A549 (cell line): ENCODE measurements at regions not wholly inside any gene's neighbourhood (a gene's known extent, or its start where the extent isn't known, plus 50 kb on each side); places are given as distances from the start of the nearest gene placed in this dataset.

ENCODE experiments used
- ATAC-seq, 2 experiments: fragments of 200-7000 bp in 1 of 2; fragments of >200 bp in 1 of 2; cut with Nextera tagmentation in 1 of 2; cut with Tn5 transposase in 1 of 2; 3 replicates each; pipeline versions ENCODE4 v1.8.0 to v1.9.1; 2018 to 2020; ENCODE audit warnings: mild to moderate bottlenecking in 1 of 2, moderate library complexity in 1 of 2
- CTCF ChIA-PET: fragments of 300-600 bp; sonication (Branson Sonifier 250); formaldehyde crosslinking; extraction: SDS; loops from one replicate; lab custom pipeline; 2021; ENCODE audit warnings: antibody characterized with exemption, inconsistent platforms; lab: Yijun Ruan, JAX
- POLR2A ChIA-PET: fragments of 350-600 bp; formaldehyde crosslinking; extraction: SDS; loops from one replicate; lab custom pipeline; 2021; ENCODE audit warnings: antibody characterized with exemption, inconsistent platforms; lab: Yijun Ruan, JAX
- DNase-seq, 2 experiments: peaks; one replicate each; pipeline versions ENCODE4 v3.0.0 to v3.0.0-alpha.2; 2011 to 2016; ENCODE audit warnings: low read depth in 1 of 2, low spot score in 1 of 2
- FAIRE-seq: peaks from 2 replicates; lab custom pipeline; 2011; peaks lifted over from hg19 to GRCh38; lab: Jason Lieb, UNC
- H3K27ac ChIP-seq, 2 experiments: fragments of >200 bp; sonication (Bioruptor Twin); formaldehyde crosslinking; 3 replicates each; pipeline ENCODE4 v1.5.1; 2016 to 2017
- H3K4me1 ChIP-seq: fragments of >200 bp; sonication (Bioruptor Twin); formaldehyde crosslinking; 3 replicates; pipeline ENCODE4 v1.6.1; 2016
- H3K4me2 ChIP-seq: fragments of >200 bp; sonication (Bioruptor Twin); formaldehyde crosslinking; 3 replicates; pipeline ENCODE4 v1.6.1; 2016
- H3K4me3 ChIP-seq: fragments of >200 bp; sonication (Bioruptor Twin); formaldehyde crosslinking; 3 replicates; pipeline ENCODE4 v1.5.1; 2016
- H3K9me3 ChIP-seq: fragments of >200 bp; sonication (Bioruptor Twin); formaldehyde crosslinking; 3 replicates; pipeline ENCODE4 v1.6.1; 2016
- BHLHE40 ChIP-seq: IDR thresholded peaks from 2 replicates; pipeline ENCODE4 v1.6.1; 2012; ENCODE audit warnings: low read depth, low read length, inconsistent platforms
- FOSL2 ChIP-seq, 2 experiments: fragments of 450-650 bp in 1 of 2; fragments of >200 bp in 1 of 2; sonication (Bioruptor Twin) in 1 of 2; formaldehyde crosslinking; IDR thresholded peaks; 2 replicates each; pipeline versions ENCODE4 v1.5.0 to v1.6.1; 2016 to 2020; ENCODE audit warnings: mild to moderate bottlenecking in 1 of 2, moderate library complexity in 1 of 2
- HDAC2 ChIP-seq: fragments of 200-600 bp; sonication (generic); IDR thresholded peaks from 2 replicates; pipeline ENCODE4 v1.6.1; 2016
- HEYL ChIP-seq: fragments of 250-450 bp; sonication (Bioruptor Pico); IDR thresholded peaks from 2 replicates; pipeline ENCODE4 v1.8.0; 2021; ENCODE audit warnings: mild to moderate bottlenecking, moderate library complexity
- HOXB5 ChIP-seq: fragments of 250-450 bp; sonication (Bioruptor Pico); IDR thresholded peaks from 2 replicates; pipeline ENCODE4 v1.5.0; 2020; ENCODE audit warnings: mild to moderate bottlenecking, moderate library complexity
- KDM5A ChIP-seq: fragments of 200-600 bp; sonication (generic); IDR thresholded peaks from 2 replicates; pipeline ENCODE4 v1.6.1; 2016; ENCODE audit warnings: antibody characterized with exemption, mild to moderate bottlenecking
- MAFK ChIP-seq: fragments of 450-650 bp; IDR thresholded peaks from 2 replicates; pipeline ENCODE4 v1.6.1; 2014; ENCODE audit not compliant: partially characterized antibody
- NFE2L2 ChIP-seq: fragments of 150-350 bp; conservative IDR thresholded peaks from 2 replicates; pipeline ENCODE4 v1.6.1; 2014; ENCODE audit warnings: low read length
- NPAS2 ChIP-seq: fragments of 250-450 bp; sonication (Bioruptor Pico); IDR thresholded peaks from 2 replicates; pipeline ENCODE4 v1.8.0; 2022; ENCODE audit warnings: mild to moderate bottlenecking, moderate library complexity, borderline replicate concordance
- POLR2A ChIP-seq: IDR thresholded peaks from 2 replicates; pipeline ENCODE4 v1.6.1; 2012; ENCODE audit warnings: mild to moderate bottlenecking, low read length
- POLR2AphosphoS2 ChIP-seq: conservative IDR thresholded peaks from 2 replicates; pipeline ENCODE4 v1.6.1; 2012; ENCODE audit warnings: low read length, improper control_type of control experiment, inconsistent platforms
- RFX5 ChIP-seq: fragments of 450-650 bp; IDR thresholded peaks from 2 replicates; pipeline ENCODE4 v1.7.1; 2014; ENCODE audit warnings: antibody characterized with exemption, mild to moderate bottlenecking, moderate library complexity
- SMC3 ChIP-seq: fragments of >200 bp; sonication (Bioruptor Twin); formaldehyde crosslinking; IDR thresholded peaks from 3 replicates; pipeline ENCODE4 v1.6.1; 2018; ENCODE audit warnings: inconsistent platforms
- TFCP2L1 ChIP-seq: fragments of 250-450 bp; sonication (Bioruptor Pico); IDR thresholded peaks from 2 replicates; pipeline ENCODE4 v1.5.0; 2021; ENCODE audit warnings: mild to moderate bottlenecking
- WGBS: methylation state at CpG from one replicate; pipeline ENCODE4 v1.1.6; 2017; ENCODE audit errors: missing lambda C conversion rate; 5-methylcytosine and 5-hydroxymethylcytosine counted together
- TF ChIP-seq, protein P1 (sequence below): fragments of 150-350 bp; IDR thresholded peaks from 2 replicates; pipeline ENCODE4 v1.6.1; 2014; ENCODE audit warnings: low read depth, mild to moderate bottlenecking, low read length
- TF ChIP-seq, protein P2 (sequence below): IDR thresholded peaks from 2 replicates; pipeline ENCODE4 v1.6.1; 2012
- TF ChIP-seq, protein P3 (sequence below): fragments of 250-450 bp; sonication (Bioruptor Pico); IDR thresholded peaks from 2 replicates; pipeline ENCODE4 v1.5.0; 2021; ENCODE audit warnings: mild to moderate bottlenecking, moderate library complexity, borderline replicate concordance
- TF ChIP-seq, protein P4 (sequence below): fragments of >200 bp; sonication (Bioruptor Twin); formaldehyde crosslinking; IDR thresholded peaks from 3 replicates; pipeline ENCODE4 v1.6.1; 2016
- TF ChIP-seq, protein P5 (sequence below): fragments of 200-600 bp; sonication (generic); IDR thresholded peaks from 2 replicates; pipeline ENCODE4 v1.6.1; 2016; ENCODE audit warnings: antibody characterized with exemption, mild to moderate bottlenecking, moderate library complexity

- Histone ChIP-seq H3K4me2 (no peak overlapping the region), H3K4me3 (no peak overlapping the region)
- POLR2A ChIA-PET, result no interaction called here
- 40% methylated on average over 3 of the region's 3 CpGs for WGBS
- CTCF ChIA-PET, result no interaction called here
- TF ChIP-seq, protein P1, sequence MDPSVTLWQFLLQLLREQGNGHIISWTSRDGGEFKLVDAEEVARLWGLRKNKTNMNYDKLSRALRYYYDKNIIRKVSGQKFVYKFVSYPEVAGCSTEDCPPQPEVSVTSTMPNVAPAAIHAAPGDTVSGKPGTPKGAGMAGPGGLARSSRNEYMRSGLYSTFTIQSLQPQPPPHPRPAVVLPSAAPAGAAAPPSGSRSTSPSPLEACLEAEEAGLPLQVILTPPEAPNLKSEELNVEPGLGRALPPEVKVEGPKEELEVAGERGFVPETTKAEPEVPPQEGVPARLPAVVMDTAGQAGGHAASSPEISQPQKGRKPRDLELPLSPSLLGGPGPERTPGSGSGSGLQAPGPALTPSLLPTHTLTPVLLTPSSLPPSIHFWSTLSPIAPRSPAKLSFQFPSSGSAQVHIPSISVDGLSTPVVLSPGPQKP, result no peak
- no peak for TF ChIP-seq POLR2AphosphoS2
- TF ChIP-seq HOXB5 (CRISPR knock-in tag), result no peak
- TF ChIP-seq MAFK, result no peak
- TF ChIP-seq SMC3, result no peak
- TF ChIP-seq, all 56 proteins: peak for 0
- Histone ChIP-seq H3K27ac (no peak overlapping the region), H3K4me1 (no peaks in the 10 kb centered on the region), H3K9me3 (no peaks in the 10 kb centered on the region)
- ATAC-seq (no peak), FAIRE-seq (no peak), DNase-seq (no peak)
Measured at GRCh38 chr3:182570946-182571594, 222.2 kb upstream of the ATP11B start.

DNA sequence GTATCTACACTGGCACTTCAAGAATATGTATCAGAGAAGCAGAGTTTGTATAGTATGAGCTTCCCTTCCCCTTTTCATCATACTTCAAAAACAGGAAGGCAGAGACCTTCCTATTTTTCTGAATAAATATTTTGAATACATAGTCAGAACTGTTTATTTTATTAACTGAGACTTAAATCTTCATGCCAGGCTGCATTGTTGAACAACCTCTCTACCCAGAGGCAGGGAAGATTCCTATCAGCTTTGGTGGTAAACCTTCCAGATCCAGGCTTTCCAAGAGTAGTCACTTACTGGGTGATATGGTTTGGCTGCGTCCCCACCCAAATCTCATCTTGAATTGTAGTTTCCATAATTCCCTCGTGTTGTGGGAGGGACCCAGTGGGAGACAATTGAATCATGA, 217.4 kb upstream of the ATP11B start:
- H3K4me3 ChIP-seq, result no peak overlapping the region
- H3K9me3 ChIP-seq, result no peaks in the 10 kb centered on the region
- ChIA-PET CTCF (no interaction called here), POLR2A (no interaction called here)
- H3K27ac ChIP-seq, result no peak overlapping the region
- H3K4me2 ChIP-seq, result no peak overlapping the region
- WGBS, result 0% methylated on average over 2 of the region's 2 CpGs
- ATAC-seq (no peak), DNase-seq (no peak), FAIRE-seq (no peak)
- TF ChIP-seq, protein P2, sequence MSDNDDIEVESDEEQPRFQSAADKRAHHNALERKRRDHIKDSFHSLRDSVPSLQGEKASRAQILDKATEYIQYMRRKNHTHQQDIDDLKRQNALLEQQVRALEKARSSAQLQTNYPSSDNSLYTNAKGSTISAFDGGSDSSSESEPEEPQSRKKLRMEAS, result no peak
- TF ChIP-seq NFE2L2, result no peak
- no peak for TF ChIP-seq RFX5
- no peak for TF ChIP-seq HDAC2
- TF ChIP-seq, protein P3, sequence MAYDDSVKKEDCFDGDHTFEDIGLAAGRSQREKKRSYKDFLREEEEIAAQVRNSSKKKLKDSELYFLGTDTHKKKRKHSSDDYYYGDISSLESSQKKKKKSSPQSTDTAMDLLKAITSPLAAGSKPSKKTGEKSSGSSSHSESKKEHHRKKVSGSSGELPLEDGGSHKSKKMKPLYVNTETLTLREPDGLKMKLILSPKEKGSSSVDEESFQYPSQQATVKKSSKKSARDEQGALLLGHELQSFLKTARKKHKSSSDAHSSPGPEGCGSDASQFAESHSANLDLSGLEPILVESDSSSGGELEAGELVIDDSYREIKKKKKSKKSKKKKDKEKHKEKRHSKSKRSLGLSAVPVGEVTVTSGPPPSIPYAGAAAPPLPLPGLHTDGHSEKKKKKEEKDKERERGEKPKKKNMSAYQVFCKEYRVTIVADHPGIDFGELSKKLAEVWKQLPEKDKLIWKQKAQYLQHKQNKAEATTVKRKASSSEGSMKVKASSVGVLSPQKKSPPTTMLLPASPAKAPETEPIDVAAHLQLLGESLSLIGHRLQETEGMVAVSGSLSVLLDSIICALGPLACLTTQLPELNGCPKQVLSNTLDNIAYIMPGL (CRISPR knock-in tag), result no peak
- TF ChIP-seq FOSL2 (IDR thresholded peaks at IDR 0.05), result no peak
- no peak for TF ChIP-seq FOSL2 (CRISPR knock-in tag; IDR thresholded peaks at IDR 0.05)
- TF ChIP-seq KDM5A, result no peak
- TF ChIP-seq, protein P4, sequence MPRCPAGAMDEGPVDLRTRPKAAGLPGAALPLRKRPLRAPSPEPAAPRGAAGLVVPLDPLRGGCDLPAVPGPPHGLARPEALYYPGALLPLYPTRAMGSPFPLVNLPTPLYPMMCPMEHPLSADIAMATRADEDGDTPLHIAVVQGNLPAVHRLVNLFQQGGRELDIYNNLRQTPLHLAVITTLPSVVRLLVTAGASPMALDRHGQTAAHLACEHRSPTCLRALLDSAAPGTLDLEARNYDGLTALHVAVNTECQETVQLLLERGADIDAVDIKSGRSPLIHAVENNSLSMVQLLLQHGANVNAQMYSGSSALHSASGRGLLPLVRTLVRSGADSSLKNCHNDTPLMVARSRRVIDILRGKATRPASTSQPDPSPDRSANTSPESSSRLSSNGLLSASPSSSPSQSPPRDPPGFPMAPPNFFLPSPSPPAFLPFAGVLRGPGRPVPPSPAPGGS, result no peak
- no peak for TF ChIP-seq BHLHE40
- no peak for TF ChIP-seq HEYL (CRISPR knock-in tag)
- H3K4me1 ChIP-seq, result no peaks in the 10 kb centered on the region

- Histone ChIP-seq H3K4me1 (no peaks in the 10 kb centered on the region), H3K9me3 (no peaks in the 10 kb centered on the region), H3K27ac (no peak overlapping the region), H3K4me2 (no peak overlapping the region), H3K4me3 (no peak overlapping the region)
- WGBS, result 31% methylated on average over 4 of the region's 4 CpGs
- ATAC-seq, result no peak
- no peak for TF ChIP-seq POLR2A
- TF ChIP-seq, protein P5, sequence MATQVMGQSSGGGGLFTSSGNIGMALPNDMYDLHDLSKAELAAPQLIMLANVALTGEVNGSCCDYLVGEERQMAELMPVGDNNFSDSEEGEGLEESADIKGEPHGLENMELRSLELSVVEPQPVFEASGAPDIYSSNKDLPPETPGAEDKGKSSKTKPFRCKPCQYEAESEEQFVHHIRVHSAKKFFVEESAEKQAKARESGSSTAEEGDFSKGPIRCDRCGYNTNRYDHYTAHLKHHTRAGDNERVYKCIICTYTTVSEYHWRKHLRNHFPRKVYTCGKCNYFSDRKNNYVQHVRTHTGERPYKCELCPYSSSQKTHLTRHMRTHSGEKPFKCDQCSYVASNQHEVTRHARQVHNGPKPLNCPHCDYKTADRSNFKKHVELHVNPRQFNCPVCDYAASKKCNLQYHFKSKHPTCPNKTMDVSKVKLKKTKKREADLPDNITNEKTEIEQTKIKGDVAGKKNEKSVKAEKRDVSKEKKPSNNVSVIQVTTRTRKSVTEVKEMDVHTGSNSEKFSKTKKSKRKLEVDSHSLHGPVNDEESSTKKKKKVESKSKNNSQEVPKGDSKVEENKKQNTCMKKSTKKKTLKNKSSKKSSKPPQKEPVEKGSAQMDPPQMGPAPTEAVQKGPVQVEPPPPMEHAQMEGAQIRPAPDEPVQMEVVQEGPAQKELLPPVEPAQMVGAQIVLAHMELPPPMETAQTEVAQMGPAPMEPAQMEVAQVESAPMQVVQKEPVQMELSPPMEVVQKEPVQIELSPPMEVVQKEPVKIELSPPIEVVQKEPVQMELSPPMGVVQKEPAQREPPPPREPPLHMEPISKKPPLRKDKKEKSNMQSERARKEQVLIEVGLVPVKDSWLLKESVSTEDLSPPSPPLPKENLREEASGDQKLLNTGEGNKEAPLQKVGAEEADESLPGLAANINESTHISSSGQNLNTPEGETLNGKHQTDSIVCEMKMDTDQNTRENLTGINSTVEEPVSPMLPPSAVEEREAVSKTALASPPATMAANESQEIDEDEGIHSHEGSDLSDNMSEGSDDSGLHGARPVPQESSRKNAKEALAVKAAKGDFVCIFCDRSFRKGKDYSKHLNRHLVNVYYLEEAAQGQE, result no peak
- no peak for TF ChIP-seq HOXB5 (CRISPR knock-in tag)
- no peak for TF ChIP-seq NPAS2 (CRISPR knock-in tag)
- TF ChIP-seq TFCP2L1 (CRISPR knock-in tag), result no peak
- no peak for FAIRE-seq
- no peak for DNase-seq
- CTCF ChIA-PET, result no interaction called here
- POLR2A ChIA-PET, result no interaction called here
Measured at GRCh38 chr3:182583545-182583944, 209.8 kb upstream of the ATP11B start.
